ENCODE measurements at regions not wholly inside any gene's neighbourhood (a gene's known extent, or its start where the extent isn't known, plus 50 kb on each side); places are given as distances from the start of the nearest gene placed in this dataset.

- Histone ChIP-seq H3K4me2 (ENCODE audit: insufficient read depth in 1 of 2, low read depth in 2 of 2, low read length in 2 of 2) (no peak overlapping the region), H3K27ac (ENCODE audit: low read depth, low read length) (no peak overlapping the region), H2AK5ac (ENCODE audit: low read depth, low read length) (no peak overlapping the region), H4K8ac (ENCODE audit: extremely low read depth, insufficient read depth, low read length) (no peak overlapping the region), H3K79me1 (ENCODE audit: low read depth, low read length) (no peaks in the 10 kb centered on the region), H4K5ac (ENCODE audit: insufficient read length, low read depth, low read length) (no peak overlapping the region), H2BK5ac (ENCODE audit: low read depth, low read length) (no peak overlapping the region), H3K23ac (ENCODE audit: insufficient read length) (no peak overlapping the region), H3K4me3 (ENCODE audit: extremely low read depth in 1 of 4, insufficient read depth in 2 of 4, low read depth in 3 of 4, low read length in 4 of 4) (no peak overlapping the region), H4K20me1 (replicated peaks in 1 of 2; ENCODE audit: control insufficient read depth in 1 of 2, insufficient read depth in 2 of 2, low read length in 2 of 2) (no peaks in the 10 kb centered on the region), H2BK15ac (ENCODE audit: low read length) (no peak overlapping the region), H3K9me3 (ENCODE audit: insufficient read depth in 2 of 2, low read depth in 1 of 2, low read length in 1 of 2) (no peaks in the 10 kb centered on the region; a peak in 1 of 4 replicates), H3K9ac (replicated peaks in 1 of 4; ENCODE audit: extremely low read depth in 1 of 4, low read depth in 3 of 4, low read length in 3 of 4) (no peak overlapping the region), H2BK120ac (replicated peaks; ENCODE audit: low read depth, low read length) (no peak overlapping the region), H3K23me2 (ENCODE audit: low read depth, low read length) (no peaks in the 10 kb centered on the region), H3K79me2 (ENCODE audit: control insufficient read depth in 1 of 2, insufficient read depth in 2 of 2, low read length in 2 of 2) (no peaks in the 10 kb centered on the region), H2BK20ac (ENCODE audit: low read length) (no peak overlapping the region), H3K18ac (ENCODE audit: extremely low read depth, low read length) (no peak overlapping the region), H3K27me3 (replicated peaks in 1 of 4; ENCODE audit: control insufficient read depth in 3 of 4, extremely low read depth in 1 of 4, insufficient read depth in 3 of 4, low read length in 3 of 4) (no peaks in the 10 kb centered on the region), H3K4ac (replicated peaks; ENCODE audit: insufficient read length, low read depth, low read length) (no peak overlapping the region), H2BK12ac (ENCODE audit: low read depth, low read length) (no peak overlapping the region), H2AFZ (ENCODE audit: low read length) (0 out of 2 replicates have a peak overlapping the region, but pooled peaks have one; percentile 51), H4K91ac (replicated peaks; ENCODE audit: insufficient read length, low read length) (no peak overlapping the region), H3K36me3 (ENCODE audit: control insufficient read depth in 2 of 4, insufficient read depth in 4 of 4, low read length in 3 of 4) (no peaks in the 10 kb centered on the region), H3K56ac (replicated peaks; ENCODE audit: insufficient read length, low read depth, low read length) (no peak overlapping the region), H3K14ac (ENCODE audit: insufficient read length) (no peak overlapping the region), H3K4me1 (replicated peaks in 1 of 4; ENCODE audit: control insufficient read depth in 3 of 4, insufficient read depth in 4 of 4, low read length in 3 of 4) (no peaks in the 10 kb centered on the region)
- ChIA-PET CTCF (ENCODE audit: partially characterized antibody) (no interaction called here), POLR2A (ENCODE audit: partially characterized antibody) (no interaction called here)
- DNase-seq (ENCODE audit: low read depth in 1 of 2, low spot score in 2 of 2) (no peak), FAIRE-seq (no peak)
- 88% methylated on average over 2 of the region's 2 CpGs; no CpG with 5 or more reads in 1 of the 2 experiments for WGBS, 2 experiments (ENCODE audit: extremely low coverage in 1 of 2, insufficient coverage in 1 of 2, insufficient read length in 1 of 2, insufficient replicate concordance in 2 of 2, low coverage in 1 of 2, low lambda C conversion rate in 2 of 2, missing lambda C conversion rate in 1 of 2)
- TF ChIP-seq POU5F1 (IDR thresholded peaks at IDR 0.05; ENCODE audit: low read depth, low read length) (no peak), TAF7 (optimal IDR thresholded peaks at IDR 0.05; ENCODE audit: borderline replicate concordance, low read depth, low read length) (no peak), ATF3 (IDR thresholded peaks at IDR 0.05; ENCODE audit: insufficient read depth, low read depth, low read length) (no peak), SP2 (IDR thresholded peaks at IDR 0.05; ENCODE audit: low read length) (no peak), TEAD4 (IDR thresholded peaks at IDR 0.05; ENCODE audit: low read depth, low read length) (no peak)
These were observed 581.6 kb upstream of the CDH9 start for GRCh38 chr5:27619982-27620381.

Data from H1 (cell line).